ENCODE measurements at regions not wholly inside any gene's neighbourhood (a gene's known extent, or its start where the extent isn't known, plus 50 kb on each side); places are given as distances from the start of the nearest gene placed in this dataset.

GRCh38 chr15:29470311-29470710 lies 200.7 kb upstream of the NSMCE3 start:
- TF ChIP-seq EP300 (IDR thresholded peaks at IDR 0.05) (no peak), CTCF (IDR thresholded peaks at IDR 0.05) (no peak), NR3C1 (IDR thresholded peaks at IDR 0.05) (no peak)
